GM20431 (cell line): ENCODE measurements at regions not wholly inside any gene's neighbourhood (a gene's known extent, or its start where the extent isn't known, plus 50 kb on each side); places are given as distances from the start of the nearest gene placed in this dataset.

Source experiments
- in situ Hi-C: fragments of 300-500 bp; cut with MseI, MboI; formaldehyde crosslinking; loops from one replicate; pipeline ENCODE4 v1.15.0; 2020; ENCODE audit warnings: low sequenced_read_pairs; ENCODE audit not compliant: unreplicated experiment

DNA sequence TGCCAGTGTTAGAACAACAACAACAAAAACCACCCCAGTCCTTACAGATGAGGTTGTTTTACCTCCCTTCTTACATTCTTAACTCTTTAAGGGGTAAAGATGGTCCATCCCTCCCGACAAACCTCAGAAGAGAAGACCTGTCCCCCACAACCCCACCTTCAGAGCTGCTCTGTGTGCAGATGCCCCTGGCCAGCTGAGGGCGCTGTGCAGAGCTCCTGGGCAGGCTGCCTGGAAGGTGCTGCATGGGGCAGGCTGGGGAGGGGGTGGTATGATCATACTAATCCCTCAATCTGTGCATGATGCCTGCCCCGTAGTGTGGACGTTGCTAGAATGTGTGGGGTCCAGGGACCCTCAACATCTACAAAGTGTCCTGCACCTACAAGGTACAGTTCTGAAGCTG is 387.1 kb downstream of the INHBA start:
- in situ Hi-C loops, result no loop called here

DNA sequence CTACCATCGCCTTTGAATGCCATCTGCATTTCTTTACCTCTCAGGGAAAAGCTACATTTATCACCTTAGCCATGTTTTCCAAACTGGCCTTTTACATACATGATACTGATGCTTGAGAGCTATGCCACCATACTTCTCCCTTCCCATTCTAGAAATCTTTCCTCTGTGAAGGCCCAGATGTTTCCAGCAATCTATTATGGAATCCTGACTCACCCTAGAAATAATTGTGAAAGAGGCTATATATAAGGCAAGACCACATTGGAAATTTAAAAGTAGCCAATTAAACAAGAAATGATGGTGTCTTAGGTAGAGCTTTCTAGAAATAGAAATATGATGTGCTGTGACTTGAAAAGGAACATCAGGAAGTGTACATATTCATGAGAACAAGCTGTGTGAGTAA is 389.7 kb downstream of the INHBA start:
- in situ Hi-C loops, result no loop called here

DNA sequence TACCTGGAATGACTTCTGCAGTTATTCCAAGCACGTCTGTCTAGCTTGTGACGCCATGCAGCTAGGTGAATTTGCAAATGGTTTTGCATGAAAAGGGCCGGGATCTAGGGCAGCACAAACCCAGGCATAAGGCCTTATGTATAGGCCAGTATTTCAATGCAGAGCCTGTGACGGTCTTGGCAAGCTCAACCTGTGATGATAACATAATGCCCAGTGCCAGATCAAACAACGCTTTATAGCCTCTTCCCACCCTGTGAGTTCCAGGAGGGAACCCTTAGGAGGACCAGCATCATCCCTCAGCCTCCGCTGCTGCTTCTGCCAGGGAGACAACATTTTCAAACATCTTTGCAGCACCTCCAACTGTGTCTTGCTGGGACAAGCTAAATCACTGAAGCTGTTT is 390.7 kb downstream of the INHBA start:
- in situ Hi-C loops, result no loop called here

DNA sequence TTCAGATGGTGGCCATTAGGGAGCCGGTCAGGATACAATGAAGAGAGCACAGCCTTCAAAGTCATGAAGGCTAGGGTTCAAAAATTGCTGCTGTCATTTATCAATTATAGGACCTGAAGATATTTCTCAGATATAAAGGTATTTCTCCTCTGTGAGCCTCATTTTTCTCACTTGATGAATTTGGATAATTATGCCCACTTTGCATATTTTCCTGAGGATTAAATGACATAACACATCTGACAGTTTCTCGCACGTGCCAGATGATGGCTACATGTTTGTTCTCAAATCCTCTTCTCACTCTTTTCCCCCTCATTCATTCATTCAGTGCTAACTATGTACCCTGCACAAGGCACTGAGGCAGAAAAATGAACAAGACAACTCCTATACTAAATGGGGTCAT is 391.6 kb downstream of the INHBA start:
- in situ Hi-C loops, result no loop called here

DNA sequence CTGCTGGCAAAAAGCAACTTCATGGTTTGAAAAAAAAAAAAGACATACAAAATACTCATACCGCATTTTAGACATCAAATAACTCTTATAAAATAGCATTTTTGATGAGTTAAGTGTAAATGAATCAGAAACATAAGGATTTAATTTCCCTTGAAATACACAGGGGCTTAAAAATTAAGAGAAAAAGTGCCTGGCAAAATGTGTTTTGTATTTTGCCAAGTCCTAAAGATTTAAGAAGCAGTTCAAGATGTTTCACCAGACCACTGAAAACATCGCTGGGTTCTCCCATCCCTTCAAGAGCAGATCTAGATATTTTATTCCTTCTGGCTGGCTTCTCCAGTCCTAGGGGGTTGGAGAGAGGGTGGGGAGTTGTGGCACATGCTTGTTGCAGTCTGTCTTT is 396.4 kb downstream of the INHBA start:
- in situ Hi-C loops, result no loop called here

DNA sequence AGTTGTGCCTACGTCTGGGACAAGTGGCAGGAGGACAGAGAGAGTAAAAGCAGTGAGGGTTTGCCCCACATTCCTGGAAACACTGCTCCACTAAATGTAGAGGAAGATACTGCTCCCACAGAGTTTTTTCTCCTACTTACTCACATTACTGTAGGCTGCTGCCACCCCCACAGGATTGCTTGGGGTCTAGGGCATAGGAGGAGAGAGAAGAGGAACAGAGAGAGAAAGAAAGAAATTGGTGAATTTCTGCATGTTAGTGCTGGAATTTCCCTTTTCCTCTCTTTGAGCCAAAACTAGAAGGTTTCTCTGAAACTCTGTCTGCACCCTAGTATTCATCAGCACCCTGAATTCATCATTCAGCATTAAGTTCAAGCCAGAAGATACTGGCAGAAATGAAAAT is 397.9 kb downstream of the INHBA start:
- in situ Hi-C loops, result no loop called here

DNA sequence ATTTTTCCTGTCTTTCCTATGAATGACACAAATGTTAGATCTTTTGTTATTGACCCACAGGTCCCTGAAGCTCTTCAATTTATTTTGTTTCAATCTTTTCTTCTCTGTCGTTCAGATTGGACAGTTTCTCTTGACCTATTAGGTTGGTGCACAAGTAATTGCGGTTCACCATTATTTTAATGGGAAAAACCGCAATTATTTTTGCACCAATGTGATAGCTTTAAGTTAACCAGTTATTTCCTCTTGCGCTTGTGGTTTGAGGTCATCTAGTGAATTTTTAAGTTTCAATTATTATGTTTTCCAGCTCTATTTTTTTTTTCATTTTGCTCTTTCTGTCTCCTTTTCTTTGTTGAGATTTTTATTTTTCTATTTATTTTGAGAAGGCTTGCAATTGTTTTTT is 399.2 kb downstream of the INHBA start:
- in situ Hi-C loops, result no loop called here

DNA sequence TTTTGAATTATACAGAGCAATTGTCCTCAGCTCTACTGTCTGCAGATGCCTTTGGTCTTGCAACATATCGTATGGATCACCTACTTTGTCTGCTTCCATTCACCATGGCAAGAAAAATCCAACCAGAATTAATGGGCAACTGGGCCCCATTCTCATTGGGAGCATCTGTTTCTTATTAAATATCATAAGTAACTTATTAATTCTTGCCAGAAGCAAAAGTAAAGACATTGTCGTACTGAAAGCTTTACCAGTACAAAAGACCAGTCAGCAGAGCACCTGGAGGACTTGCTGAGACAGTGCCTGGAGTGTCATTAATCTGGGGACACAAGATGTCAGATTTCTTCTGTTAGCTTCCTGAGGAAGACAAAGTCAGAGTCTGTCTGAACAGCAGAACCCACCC is 404.5 kb downstream of the INHBA start:
- in situ Hi-C loops, result no loop called here

DNA sequence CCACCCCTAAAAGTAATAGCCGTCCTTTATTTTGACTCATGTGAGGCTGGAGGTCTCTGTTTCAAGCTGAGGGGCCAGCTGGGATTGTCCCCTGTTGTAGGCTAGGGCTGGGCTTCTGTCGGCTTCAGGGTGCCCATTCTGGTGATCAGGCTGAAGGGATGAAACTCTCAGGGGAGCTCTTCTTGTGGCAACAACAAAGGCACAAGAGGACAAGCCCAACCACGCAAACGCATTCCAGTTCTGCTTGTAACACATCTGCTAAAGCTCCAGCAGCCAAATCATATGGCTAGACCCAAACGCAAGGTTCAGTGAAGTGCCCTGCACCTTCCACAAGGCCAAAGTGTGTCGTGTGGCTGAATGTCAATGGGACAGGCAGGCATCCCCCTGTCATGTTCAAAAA is 405.7 kb downstream of the INHBA start:
- in situ Hi-C loops, result no loop called here

DNA sequence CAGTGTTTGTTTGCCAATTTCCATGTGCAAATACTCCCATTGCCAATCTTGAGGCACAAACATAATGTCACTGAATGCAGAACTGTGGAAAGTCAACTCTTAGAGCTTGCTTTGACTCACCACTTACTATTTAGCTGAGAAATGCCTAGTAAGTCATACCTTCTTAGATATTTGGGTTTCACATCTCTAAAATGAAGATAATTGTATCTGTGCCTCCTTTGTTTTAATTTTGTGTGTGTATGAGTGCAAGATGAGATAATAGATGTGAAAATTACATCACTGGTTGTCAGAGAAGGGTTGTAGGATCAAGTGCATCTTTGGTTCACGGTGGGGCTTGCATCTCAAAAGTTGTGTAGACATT is 407.5 kb downstream of the INHBA start:
- in situ Hi-C loops, result no loop called here

DNA sequence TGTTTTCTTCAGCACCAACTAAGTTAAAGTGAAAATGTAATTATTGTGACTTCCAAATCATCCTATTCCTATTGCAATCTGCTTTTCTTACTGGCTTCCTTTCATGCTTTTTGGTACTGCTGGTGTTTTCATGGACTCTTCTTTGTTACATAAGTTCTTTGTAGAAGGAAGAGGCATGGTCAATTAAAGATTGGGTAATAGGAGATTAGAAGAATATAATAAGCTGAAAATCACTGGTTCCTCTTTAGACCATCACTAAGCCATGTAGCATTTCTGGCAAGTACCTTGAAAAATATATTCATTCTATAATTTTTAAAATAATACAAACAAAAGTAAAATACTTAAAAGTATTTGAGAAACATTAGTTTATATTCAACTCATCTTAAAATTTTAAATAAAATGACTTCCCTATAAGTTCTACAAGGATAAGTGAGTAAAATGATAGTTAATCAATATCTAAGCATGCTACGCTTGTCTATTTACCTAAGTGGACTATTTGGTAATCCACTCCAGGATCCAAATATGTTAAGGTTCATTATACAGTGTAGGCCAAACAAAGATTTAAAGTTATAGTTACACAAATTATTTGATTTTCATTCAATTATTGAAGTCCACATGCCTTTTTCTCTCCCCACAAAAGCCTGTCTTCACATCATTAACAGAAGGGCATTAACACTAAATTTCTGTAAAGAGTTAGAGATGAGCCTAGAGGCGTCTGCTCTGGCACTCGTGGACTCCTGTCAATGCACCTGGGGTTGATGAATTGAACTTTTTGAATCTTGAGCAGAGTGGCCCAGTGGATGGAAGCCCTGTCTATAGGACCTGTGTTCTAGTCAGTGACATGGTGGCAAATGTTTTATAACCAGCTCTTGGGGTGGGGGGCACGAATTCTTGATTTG is 408.1 kb downstream of the INHBA start:
- in situ Hi-C loops, result no loop called here

DNA sequence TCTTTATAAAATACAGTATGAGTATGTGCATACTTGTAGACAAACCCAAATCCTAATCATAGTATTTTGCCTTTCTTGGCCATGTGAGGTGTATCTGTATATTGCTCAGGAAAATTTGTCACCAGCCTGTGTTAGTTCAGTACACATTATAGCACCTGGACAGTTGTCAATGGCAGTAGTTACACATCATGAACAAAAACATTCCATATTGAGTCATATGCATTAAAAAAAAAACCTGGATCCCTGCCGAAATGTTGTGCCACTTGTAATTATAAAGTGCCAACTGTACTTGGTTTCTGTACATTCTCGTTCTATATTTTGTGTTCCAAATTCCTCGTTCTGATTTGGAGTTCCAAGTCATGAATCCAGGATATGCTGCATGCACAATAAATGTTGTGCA is 410.4 kb downstream of the INHBA start:
- in situ Hi-C loops, result no loop called here

DNA sequence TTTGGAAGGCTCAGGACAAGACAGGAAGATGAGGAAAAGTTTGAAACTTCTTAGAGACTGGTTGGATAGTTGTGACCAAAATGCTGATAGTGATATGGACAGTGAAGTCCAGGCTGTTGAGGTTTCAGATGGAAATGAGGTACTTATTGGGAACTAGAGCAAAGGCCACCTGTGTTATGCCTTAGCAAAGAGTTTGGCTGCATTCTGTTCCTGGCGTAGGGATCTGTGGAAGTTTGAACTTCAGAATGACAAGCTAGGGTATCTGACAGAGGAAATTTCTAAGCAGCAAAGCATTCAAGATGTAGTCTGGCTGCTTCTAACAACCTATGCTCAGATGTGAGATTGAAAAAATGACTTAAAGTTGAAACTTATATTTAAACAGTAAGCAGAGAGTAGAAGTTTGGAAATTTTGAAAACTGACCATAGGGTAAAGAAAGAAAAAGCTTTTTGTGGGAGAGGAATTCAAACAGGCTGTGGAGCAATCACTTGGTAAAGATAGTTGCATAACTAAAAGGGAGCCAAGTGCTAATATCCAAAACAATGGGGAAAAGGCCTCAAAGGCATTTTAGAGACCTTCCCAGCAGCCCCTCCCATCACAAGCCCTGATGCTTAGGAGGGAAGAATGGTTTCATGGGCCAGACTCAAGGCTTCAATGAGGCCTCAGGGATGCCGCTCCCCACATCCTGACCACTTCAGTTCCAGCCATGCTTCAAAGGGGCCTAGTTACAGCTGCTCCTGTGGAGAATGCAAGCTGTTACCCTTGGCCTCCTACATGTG is 415.1 kb downstream of the INHBA start:
- in situ Hi-C loops, result no loop called here

DNA sequence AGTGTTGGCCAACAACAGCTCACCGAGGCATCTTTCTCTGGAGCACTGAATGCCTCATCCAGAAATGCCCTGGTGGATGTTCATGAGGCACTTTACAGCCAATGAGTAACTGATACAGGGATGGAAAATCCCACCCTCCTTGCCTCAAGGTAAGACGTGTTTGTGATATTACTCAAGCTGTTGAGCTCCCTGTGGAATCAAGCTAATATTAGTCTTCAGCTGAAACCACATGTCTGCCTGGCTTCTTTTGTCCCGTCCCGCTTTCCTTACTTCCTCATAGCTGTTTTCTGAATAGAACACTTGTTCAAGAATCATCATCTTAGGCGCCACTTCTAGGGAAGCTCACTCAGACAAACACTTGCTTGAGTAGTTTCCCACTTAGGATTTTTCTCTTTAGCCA is 422.4 kb downstream of the INHBA start:
- in situ Hi-C loops, result no loop called here

DNA sequence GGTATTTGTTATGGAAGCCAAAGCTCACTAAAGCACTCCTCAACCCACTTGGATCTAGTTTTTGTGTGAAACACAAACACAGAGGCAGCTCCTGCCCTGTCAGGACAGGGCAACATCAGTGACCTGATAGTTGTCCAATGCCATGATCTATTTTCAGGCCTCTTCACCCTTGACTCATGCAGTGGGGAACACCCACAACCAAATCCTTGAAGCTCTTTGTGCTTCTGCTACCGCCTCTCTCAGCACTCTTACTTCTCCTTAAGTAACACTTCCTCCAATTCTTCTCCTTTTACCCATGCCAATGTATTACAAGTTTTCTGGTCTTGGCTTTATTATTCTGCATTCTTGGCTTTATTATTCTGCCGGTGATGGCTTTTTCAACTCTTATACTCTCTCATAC is 425.3 kb downstream of the INHBA start:
- in situ Hi-C loops, result no loop called here

DNA sequence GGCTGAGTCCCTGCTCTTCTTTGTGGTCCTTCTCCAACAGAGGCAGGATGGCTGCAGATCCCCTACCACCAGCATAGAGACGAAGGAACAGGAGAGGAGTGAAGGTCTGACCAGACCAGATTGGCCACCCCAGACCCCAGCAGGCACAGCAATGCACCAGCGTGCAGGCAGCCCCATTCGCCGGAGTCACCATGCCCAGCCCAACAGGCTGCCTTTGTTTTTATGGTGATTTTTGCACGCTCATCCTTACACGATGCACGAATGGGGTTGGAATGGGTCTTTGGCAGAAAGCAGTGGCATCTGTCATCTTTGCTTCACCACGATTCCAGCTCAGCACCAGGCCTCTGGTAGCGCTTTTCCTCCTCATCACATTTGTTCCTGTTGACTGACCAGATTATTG is 427.6 kb downstream of the INHBA start:
- in situ Hi-C loops, result no loop called here

DNA sequence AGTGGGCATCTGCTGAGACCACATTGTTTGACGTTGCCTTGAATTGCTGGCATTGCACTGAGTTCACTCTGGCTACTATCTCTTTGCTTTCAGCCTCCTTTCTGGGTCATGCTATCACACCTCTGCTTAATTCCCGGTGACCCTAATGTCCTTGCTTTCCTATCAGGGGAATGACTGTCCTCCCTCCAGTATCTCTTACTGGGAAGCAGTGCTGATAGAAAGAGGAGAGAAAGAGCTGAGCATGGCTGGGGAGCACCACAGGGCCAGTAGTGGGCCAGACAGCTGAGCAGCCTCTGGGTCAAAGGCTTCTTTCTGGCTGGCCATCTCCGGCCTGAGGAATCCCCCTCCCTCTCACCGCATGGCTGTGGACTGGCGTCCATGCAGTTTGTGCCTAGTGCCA is 428.7 kb downstream of the INHBA start:
- in situ Hi-C loops, result no loop called here

DNA sequence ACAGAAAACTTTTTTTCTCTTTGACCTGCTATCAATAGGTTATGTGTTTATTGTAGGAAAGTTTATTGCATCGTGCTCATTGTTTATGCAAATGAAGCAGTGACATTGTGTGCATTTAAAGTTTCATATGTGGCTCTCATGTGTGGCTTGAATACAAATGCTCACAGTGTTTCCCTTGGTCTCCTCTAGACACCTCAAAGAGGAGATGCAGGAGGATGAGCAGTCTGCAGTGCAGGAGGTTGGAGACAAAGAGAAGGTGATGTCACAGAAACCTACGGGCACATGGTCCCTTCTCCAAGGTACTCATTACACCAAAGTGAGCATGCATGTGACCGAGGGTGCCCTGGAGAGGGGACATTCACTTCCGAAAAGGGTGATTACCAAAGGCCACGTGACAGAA is 430.2 kb downstream of the INHBA start:
- in situ Hi-C loops, result no loop called here

DNA sequence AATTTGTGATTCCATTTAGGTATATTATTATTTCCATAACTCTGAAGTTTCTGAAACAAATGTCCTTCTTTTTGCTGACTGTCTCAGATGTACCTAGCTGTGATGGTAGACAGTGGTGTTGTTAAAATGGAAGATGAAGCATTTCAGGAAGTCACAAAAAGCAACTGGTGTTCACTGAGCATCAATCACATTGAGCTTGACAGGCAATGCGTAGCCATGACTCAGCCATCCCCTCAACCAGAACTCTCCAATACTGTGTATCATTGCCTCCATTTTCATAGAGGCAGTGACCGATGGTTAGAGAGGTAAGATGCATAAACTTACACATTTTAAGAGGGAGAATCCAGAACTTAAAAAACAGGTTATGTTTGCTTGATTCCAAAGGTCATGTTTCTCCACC is 434.0 kb downstream of the INHBA start:
- in situ Hi-C loops, result no loop called here

DNA sequence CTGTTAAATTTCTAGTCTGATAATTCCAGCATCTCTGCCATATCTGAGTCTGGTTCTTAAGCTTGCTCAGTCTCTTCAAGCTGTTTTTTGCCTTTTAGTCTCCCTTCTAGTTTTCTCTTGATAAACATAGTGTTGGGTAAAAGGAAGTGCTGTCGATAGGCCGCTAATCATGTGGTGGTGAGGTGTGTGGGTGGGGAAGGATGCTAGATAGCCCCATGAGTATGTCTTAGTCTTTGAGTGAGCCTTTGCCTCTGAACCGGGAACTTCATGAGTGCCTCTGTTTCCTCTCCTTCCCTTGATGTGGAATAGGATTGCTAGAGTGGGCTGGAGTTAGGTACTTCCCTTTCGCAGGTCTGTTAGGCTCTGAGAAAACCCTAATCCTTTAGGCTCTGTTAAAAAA is 441.8 kb downstream of the INHBA start:
- in situ Hi-C loops, result no loop called here

DNA sequence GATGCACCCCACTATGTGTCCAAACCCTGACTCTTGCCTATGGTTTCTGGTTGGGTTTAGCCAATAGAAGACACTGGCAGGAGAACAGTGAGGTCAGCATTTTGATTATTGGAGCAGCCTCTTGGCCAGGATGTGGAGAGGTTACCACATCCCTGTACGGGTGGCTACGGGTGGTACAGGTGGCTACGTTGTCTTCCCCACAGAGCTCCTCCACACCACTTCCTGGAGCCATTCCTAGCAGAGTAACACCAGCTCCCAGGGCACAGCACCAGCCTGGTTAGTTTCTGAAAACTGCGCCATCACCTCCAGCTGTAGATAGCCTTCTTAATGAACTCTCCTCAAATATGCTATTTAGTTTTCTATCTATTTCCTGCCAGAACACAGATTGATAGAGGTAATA is 445.2 kb downstream of the INHBA start:
- in situ Hi-C loops, result no loop called here
